ENCODE measurements at regions not wholly inside any gene's neighbourhood (a gene's known extent, or its start where the extent isn't known, plus 50 kb on each side); places are given as distances from the start of the nearest gene placed in this dataset.

DNA sequence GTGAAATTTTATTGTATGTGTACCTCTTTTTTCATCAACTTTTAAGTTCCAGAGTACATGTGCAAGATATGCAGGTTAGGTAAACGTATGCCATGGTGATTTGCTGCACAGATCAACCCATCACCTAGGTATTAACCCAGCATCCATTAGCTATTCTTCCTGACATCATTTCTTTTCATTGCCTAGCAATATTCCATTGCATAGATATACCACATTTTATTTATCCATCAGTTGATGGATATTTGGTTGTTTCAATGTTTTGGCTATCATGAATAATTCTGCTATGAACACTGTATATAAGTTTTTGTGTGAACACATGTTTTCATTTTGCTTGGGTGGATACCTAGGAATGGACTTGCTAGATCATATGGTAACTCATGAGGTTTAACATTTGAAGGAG is 439.9 kb upstream of the SOX5 start:
- Mint-ChIP-seq H3K27me3 (ENCODE audit: unreplicated experiment) (no peaks in the 10 kb centered on the region), H3K27ac (ENCODE audit: unreplicated experiment) (no peak overlapping the region), H3K36me3 (ENCODE audit: insufficient read depth, unreplicated experiment) (no peaks in the 10 kb centered on the region), H3K9me3 (ENCODE audit: low read depth, unreplicated experiment) (peaks cover 11% of the 10 kb centered on the region), H3K4me1 (ENCODE audit: low read depth, unreplicated experiment) (no peaks in the 10 kb centered on the region), H3K4me3 (ENCODE audit: low read depth, unreplicated experiment) (no peak overlapping the region)
- intact Hi-C loops (cut with micrococcal nuclease; ENCODE audit: unreplicated experiment): no loop called here
- no TSS peak for BruUV-seq (replicated peaks)
- CTCF ChIA-PET: no interaction called here
- TF ChIP-seq, protein P1, sequence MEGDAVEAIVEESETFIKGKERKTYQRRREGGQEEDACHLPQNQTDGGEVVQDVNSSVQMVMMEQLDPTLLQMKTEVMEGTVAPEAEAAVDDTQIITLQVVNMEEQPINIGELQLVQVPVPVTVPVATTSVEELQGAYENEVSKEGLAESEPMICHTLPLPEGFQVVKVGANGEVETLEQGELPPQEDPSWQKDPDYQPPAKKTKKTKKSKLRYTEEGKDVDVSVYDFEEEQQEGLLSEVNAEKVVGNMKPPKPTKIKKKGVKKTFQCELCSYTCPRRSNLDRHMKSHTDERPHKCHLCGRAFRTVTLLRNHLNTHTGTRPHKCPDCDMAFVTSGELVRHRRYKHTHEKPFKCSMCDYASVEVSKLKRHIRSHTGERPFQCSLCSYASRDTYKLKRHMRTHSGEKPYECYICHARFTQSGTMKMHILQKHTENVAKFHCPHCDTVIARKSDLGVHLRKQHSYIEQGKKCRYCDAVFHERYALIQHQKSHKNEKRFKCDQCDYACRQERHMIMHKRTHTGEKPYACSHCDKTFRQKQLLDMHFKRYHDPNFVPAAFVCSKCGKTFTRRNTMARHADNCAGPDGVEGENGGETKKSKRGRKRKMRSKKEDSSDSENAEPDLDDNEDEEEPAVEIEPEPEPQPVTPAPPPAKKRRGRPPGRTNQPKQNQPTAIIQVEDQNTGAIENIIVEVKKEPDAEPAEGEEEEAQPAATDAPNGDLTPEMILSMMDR (IDR thresholded peaks at IDR 0.05; ENCODE audit: unreplicated experiment): no peak
- DNase-seq: no peak

- Mint-ChIP-seq H3K9me3 (ENCODE audit: low read depth, unreplicated experiment) (peaks cover 14% of the 10 kb centered on the region), H3K4me3 (ENCODE audit: low read depth, unreplicated experiment) (no peak overlapping the region), H3K36me3 (ENCODE audit: insufficient read depth, unreplicated experiment) (no peaks in the 10 kb centered on the region), H3K27ac (ENCODE audit: unreplicated experiment) (no peak overlapping the region), H3K27me3 (ENCODE audit: unreplicated experiment) (no peaks in the 10 kb centered on the region), H3K4me1 (ENCODE audit: low read depth, unreplicated experiment) (no peaks in the 10 kb centered on the region)
- DNase-seq: no peak
- BruUV-seq (replicated peaks): no TSS peak
- TF ChIP-seq, protein P1 (IDR thresholded peaks at IDR 0.05; ENCODE audit: unreplicated experiment): no peak
- CTCF ChIA-PET: no interaction called here
- intact Hi-C loops (cut with micrococcal nuclease; ENCODE audit: unreplicated experiment): no loop called here
These were observed 437.9 kb upstream of the SOX5 start for GRCh38 chr12:24387381-24387780.

DNA sequence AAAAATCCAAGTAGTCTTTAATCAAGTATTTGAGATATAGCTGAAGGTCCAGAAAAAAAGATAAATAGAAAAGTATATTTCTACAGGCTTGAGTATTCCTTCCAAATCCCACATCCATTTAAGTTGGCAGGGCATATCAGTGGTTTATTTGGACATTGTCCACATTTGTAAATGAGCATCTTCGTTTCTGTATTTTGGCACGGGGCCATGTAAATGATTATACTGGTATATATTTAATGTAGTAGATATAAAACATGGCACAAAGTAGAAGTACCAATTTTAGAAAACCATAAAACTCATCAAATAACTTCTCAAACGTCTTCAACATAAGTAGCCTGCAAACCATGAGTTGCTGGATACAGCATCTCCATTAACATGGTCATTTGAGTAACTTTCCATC is 437.4 kb upstream of the SOX5 start:
- peaks cover 13% of the 10 kb centered on the region for H3K9me3 Mint-ChIP-seq (ENCODE audit: low read depth, unreplicated experiment)
- no peak overlapping the region for H3K4me3 Mint-ChIP-seq (ENCODE audit: low read depth, unreplicated experiment)
- no TSS peak for BruUV-seq (replicated peaks)
- intact Hi-C loops (cut with micrococcal nuclease; ENCODE audit: unreplicated experiment): no loop called here
- H3K4me1 Mint-ChIP-seq (ENCODE audit: low read depth, unreplicated experiment): no peaks in the 10 kb centered on the region
- TF ChIP-seq, protein P1 (IDR thresholded peaks at IDR 0.05; ENCODE audit: unreplicated experiment): no peak
- CTCF ChIA-PET: no interaction called here
- H3K36me3 Mint-ChIP-seq (ENCODE audit: insufficient read depth, unreplicated experiment): no peaks in the 10 kb centered on the region
- no peak overlapping the region for H3K27ac Mint-ChIP-seq (ENCODE audit: unreplicated experiment)
- H3K27me3 Mint-ChIP-seq (ENCODE audit: unreplicated experiment): no peaks in the 10 kb centered on the region
- no peak for DNase-seq

DNA sequence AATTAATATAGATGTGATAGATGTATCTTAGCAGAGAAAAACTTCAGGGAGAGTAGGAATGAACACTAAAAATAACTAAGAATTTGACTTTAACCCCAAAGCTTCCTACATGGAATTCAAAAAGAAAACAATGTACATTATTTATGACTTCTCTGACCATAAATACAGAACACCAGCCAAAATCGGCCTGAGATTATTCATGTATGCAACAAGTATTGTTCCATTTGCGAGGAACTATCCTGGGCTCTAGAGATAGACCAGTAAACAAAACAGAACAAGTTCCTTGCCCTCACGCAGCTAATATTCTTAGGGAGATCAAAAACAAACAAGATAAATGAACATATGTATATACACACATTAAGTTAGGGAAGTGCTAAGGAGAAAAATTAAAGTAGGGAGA is 432.3 kb upstream of the SOX5 start:
- Mint-ChIP-seq H3K9me3 (ENCODE audit: low read depth, unreplicated experiment) (peaks cover 12% of the 10 kb centered on the region), H3K27ac (ENCODE audit: unreplicated experiment) (no peak overlapping the region), H3K4me3 (ENCODE audit: low read depth, unreplicated experiment) (no peak overlapping the region), H3K36me3 (ENCODE audit: insufficient read depth, unreplicated experiment) (no peaks in the 10 kb centered on the region), H3K27me3 (ENCODE audit: unreplicated experiment) (no peaks in the 10 kb centered on the region), H3K4me1 (ENCODE audit: low read depth, unreplicated experiment) (no peaks in the 10 kb centered on the region)
- intact Hi-C loops (cut with micrococcal nuclease; ENCODE audit: unreplicated experiment): no loop called here
- TF ChIP-seq, protein P1 (IDR thresholded peaks at IDR 0.05; ENCODE audit: unreplicated experiment): no peak
- CTCF ChIA-PET: no interaction called here
- DNase-seq: no peak
- BruUV-seq (replicated peaks): no TSS peak

Data from Calu3 (cell line).